ENCODE measurements at regions not wholly inside any gene's neighbourhood (a gene's known extent, or its start where the extent isn't known, plus 50 kb on each side); places are given as distances from the start of the nearest gene placed in this dataset.
"Not testable (repeated sequence)": the region's sequence is repeated elsewhere in the genome, so short reads cannot be mapped to it uniquely, and the experiment has no call there.

DNA sequence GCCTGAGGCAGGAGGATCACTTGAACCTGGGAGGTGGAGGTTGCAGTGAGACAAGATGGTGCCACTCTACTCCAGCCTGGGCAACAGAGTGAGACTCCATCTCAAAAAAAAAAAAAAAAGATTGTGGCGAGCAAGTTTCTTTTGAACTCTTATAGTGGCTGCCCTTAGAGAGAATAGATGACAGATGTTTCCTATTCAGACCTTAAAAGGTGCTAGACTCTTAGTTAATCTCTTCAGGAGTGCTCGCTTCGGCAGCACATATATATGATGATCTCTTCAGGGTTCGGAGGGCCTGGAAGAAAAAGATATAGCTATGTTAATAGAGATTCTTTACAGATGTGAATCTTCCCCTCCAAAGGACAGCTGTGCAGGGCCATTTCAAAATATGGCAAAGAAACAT, 73.1 kb upstream of the AMN1 start:
- Histone ChIP-seq H3K36me3 (ENCODE audit: control insufficient read depth in 2 of 2, extremely low read depth in 1 of 2, insufficient read depth in 1 of 2, low read length in 1 of 2) (no peaks in the 10 kb centered on the region), H3K4me3 (ENCODE audit: control insufficient read depth in 1 of 2, extremely low read depth in 1 of 2, low read length in 1 of 2) (no peak overlapping the region), H3K9me3 (no peaks in the 10 kb centered on the region), H3K4me1 (ENCODE audit: control insufficient read depth in 1 of 2, extremely low read depth in 1 of 2, insufficient read depth in 2 of 2, low read length in 2 of 2) (peaks cover 14 to 28% of the 10 kb centered on the region in 2 experiments), H3K27me3 (replicated peaks in 1 of 2; ENCODE audit: control insufficient read depth in 2 of 2, extremely low read depth in 1 of 2, insufficient read depth in 2 of 2, low read length in 1 of 2) (no peaks in the 10 kb centered on the region), H3K27ac (ENCODE audit: low read length) (no peak overlapping the region)
- no CpG with 5 or more reads among the region's 4 CpGs for WGBS (ENCODE audit: insufficient coverage)
- POLR2A ChIA-PET: interaction anchor here (0.7 to 1.2 kb wide), 2 partner anchors 9 to 11 kb away, joined by 3 to 6 read pairs; no protein-coding TSS in a partner anchor
- no peak for DNase-seq
- no peak for ATAC-seq (replicated peaks in 1 of 4)
- no peaks in the 10 kb centered on the region for H3K36me3 Mint-ChIP-seq
- no peaks in the 10 kb centered on the region for H3K27me3 Mint-ChIP-seq
- H3K4me1 Mint-ChIP-seq: peaks cover 43 to 60% (median 54%) of the 10 kb centered on the region in 3 donors
- no peaks in the 10 kb centered on the region for H3K9me3 Mint-ChIP-seq
- H3K27ac Mint-ChIP-seq: peak overlapping the region; percentile 85 to 87
- H3K4me3 Mint-ChIP-seq: peak overlapping the region in 2 of 3 donors; percentile 35 to 52
- CTCF ChIA-PET: no interaction called here

DNA sequence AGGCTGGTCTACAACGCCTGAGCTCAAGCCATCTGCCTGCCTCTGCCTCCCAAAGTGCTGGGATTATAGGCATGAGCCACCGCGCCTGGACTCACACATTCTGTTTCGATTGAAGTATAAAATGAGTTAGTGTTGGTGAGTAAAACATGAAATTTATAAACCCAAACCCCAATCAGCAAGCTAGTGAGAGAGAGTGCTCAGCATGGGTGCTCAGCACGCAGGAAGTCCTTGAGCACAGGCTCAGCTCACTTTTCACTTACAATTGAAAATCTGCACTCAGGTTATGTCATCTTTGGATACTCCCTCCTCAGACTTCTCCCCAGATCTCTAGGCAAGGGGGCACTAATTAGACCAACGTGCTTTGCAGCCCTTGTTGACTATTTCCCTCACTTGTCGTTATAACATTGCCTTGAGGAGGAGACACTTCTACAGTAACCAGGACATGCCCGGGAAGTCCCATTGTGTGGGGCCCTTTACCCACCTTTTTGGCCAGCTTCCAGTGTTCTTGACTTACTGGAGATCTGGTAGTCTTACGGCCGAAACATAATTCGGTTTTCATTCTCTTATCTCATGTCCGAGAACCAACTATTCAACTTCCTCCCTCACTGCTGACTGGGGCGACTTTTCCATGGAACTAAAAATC, 68.5 kb upstream of the AMN1 start:
- WGBS (ENCODE audit: insufficient coverage): 49% methylated on average over 4 of the region's 13 CpGs
- Histone ChIP-seq H3K4me1 (ENCODE audit: control insufficient read depth in 1 of 2, extremely low read depth in 1 of 2, insufficient read depth in 2 of 2, low read length in 2 of 2) (peaks cover 10 to 16% of the 10 kb centered on the region in 2 experiments), H3K9me3 (no peaks in the 10 kb centered on the region), H3K27ac (ENCODE audit: low read length) (peak overlapping the region; percentile 30), H3K4me3 (ENCODE audit: control insufficient read depth in 1 of 2, extremely low read depth in 1 of 2, low read length in 1 of 2) (no peak overlapping the region), H3K27me3 (replicated peaks in 1 of 2; ENCODE audit: control insufficient read depth in 2 of 2, extremely low read depth in 1 of 2, insufficient read depth in 2 of 2, low read length in 1 of 2) (no peaks in the 10 kb centered on the region), H3K36me3 (ENCODE audit: control insufficient read depth in 2 of 2, extremely low read depth in 1 of 2, insufficient read depth in 1 of 2, low read length in 1 of 2) (no peaks in the 10 kb centered on the region)
- Mint-ChIP-seq H3K27ac (peak overlapping the region; percentile 87), H3K9me3 (no peaks in the 10 kb centered on the region), H3K4me1 (peaks cover 35 to 40% (median 36%) of the 10 kb centered on the region in 3 donors), H3K4me3 (peak overlapping the region; percentile 22 to 63 (median 31)), H3K36me3 (no peaks in the 10 kb centered on the region), H3K27me3 (no peaks in the 10 kb centered on the region)
- POLR2A ChIA-PET: no interaction called here
- CTCF ChIA-PET: interaction anchor here in 1 of 2 donors (0.6 kb wide), 1 partner anchor 19 kb away, joined by 3 read pairs; no protein-coding TSS in a partner anchor
- peak; percentile 48 to 82 (median 79) for ATAC-seq (replicated peaks in 1 of 4)
- DNase-seq: peak in 13 of 35 experiments; percentile 3 to 61 (median 12)

DNA sequence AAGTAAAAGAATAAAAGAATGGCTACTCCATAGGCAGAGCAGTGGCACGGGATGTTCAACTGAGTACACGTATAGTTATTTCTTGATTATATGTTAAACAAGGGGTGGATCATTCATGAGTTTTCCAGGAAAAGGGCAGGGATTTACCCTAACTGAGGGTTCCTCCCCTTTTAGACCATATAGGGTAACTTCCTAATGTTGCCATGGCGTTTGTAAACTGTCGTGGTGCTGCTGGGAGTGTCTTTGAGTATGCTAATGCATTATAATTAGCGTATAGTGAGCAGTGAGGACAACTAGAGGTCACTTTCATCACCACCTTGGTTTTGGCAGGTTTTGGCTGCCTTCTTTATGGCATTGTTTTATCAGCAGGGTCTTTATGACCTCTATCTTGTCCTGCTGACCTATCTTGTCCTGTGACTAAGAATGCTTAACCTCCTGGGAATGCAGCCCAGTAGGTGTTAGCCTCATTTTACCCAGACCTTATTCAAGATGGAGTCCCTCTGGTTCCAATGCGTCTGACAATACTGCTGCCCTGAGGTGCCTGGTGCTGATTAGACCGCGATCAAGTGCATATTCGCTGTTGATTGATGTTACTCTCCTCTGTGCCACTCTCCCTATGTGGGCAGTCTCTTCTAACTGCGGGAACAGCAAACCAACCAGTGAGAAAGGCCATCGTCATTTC, 67.6 kb upstream of the AMN1 start:
- Histone ChIP-seq H3K27me3 (replicated peaks in 1 of 2; ENCODE audit: control insufficient read depth in 2 of 2, extremely low read depth in 1 of 2, insufficient read depth in 2 of 2, low read length in 1 of 2) (no peaks in the 10 kb centered on the region), H3K4me3 (ENCODE audit: control insufficient read depth in 1 of 2, extremely low read depth in 1 of 2, low read length in 1 of 2) (no peak overlapping the region), H3K27ac (ENCODE audit: low read length) (no peak overlapping the region), H3K36me3 (ENCODE audit: control insufficient read depth in 2 of 2, extremely low read depth in 1 of 2, insufficient read depth in 1 of 2, low read length in 1 of 2) (no peaks in the 10 kb centered on the region), H3K9me3 (no peaks in the 10 kb centered on the region), H3K4me1 (ENCODE audit: control insufficient read depth in 1 of 2, extremely low read depth in 1 of 2, insufficient read depth in 2 of 2, low read length in 2 of 2) (peaks cover 10 to 23% of the 10 kb centered on the region in 2 experiments)
- Mint-ChIP-seq H3K4me1 (peaks cover 34 to 42% (median 37%) of the 10 kb centered on the region in 3 donors), H3K9me3 (no peaks in the 10 kb centered on the region), H3K27me3 (no peaks in the 10 kb centered on the region), H3K27ac (peak overlapping the region; percentile 61 to 75), H3K36me3 (no peaks in the 10 kb centered on the region), H3K4me3 (peak overlapping the region in 1 of 3 donors; percentile 63)
- DNase-seq: no peak
- ChIA-PET CTCF (no interaction called here), POLR2A (no interaction called here)
- ATAC-seq (replicated peaks in 1 of 4): no peak
- 100% methylated on average over 3 of the region's 11 CpGs for WGBS (ENCODE audit: insufficient coverage)

DNA sequence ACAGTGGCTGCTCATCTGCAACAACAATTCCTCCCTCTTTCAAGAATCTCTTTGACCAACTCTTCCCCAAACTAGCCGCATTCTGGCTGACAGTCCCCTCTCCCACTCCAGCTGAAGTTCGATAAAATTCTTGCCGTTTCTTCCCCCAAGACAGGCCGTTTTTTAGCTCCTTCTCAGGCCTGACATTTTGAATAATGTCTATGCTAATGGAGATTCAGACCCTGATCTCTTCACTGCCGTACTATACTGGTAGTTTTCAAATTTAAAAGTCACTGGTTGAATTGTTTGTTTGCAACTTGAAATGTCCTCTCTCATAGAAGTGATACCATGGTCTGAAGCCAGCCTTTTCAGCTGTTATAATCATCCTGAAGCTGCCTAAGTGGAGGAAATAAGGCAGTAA, 65.9 kb upstream of the AMN1 start:
- Histone ChIP-seq H3K9me3 (no peaks in the 10 kb centered on the region), H3K36me3 (ENCODE audit: control insufficient read depth in 2 of 2, extremely low read depth in 1 of 2, insufficient read depth in 1 of 2, low read length in 1 of 2) (no peaks in the 10 kb centered on the region), H3K27me3 (replicated peaks in 1 of 2; ENCODE audit: control insufficient read depth in 2 of 2, extremely low read depth in 1 of 2, insufficient read depth in 2 of 2, low read length in 1 of 2) (no peaks in the 10 kb centered on the region), H3K27ac (ENCODE audit: low read length) (no peak overlapping the region), H3K4me3 (ENCODE audit: control insufficient read depth in 1 of 2, extremely low read depth in 1 of 2, low read length in 1 of 2) (no peak overlapping the region), H3K4me1 (ENCODE audit: control insufficient read depth in 1 of 2, extremely low read depth in 1 of 2, insufficient read depth in 2 of 2, low read length in 2 of 2) (peaks cover 23 to 26% of the 10 kb centered on the region in 2 experiments)
- ATAC-seq (replicated peaks in 1 of 4) (no peak), DNase-seq (no peak)
- H3K4me1 Mint-ChIP-seq: peaks cover 43 to 52% (median 47%) of the 10 kb centered on the region in 3 donors
- H3K36me3 Mint-ChIP-seq: no peaks in the 10 kb centered on the region
- H3K9me3 Mint-ChIP-seq: no peaks in the 10 kb centered on the region
- peak overlapping the region; percentile 16 to 35 for H3K27ac Mint-ChIP-seq
- H3K27me3 Mint-ChIP-seq: no peaks in the 10 kb centered on the region
- 100% methylated on average over 2 of the region's 5 CpGs for WGBS (ENCODE audit: insufficient coverage)
- POLR2A ChIA-PET: no interaction called here
- no peak overlapping the region for H3K4me3 Mint-ChIP-seq
- CTCF ChIA-PET: no interaction called here

DNA sequence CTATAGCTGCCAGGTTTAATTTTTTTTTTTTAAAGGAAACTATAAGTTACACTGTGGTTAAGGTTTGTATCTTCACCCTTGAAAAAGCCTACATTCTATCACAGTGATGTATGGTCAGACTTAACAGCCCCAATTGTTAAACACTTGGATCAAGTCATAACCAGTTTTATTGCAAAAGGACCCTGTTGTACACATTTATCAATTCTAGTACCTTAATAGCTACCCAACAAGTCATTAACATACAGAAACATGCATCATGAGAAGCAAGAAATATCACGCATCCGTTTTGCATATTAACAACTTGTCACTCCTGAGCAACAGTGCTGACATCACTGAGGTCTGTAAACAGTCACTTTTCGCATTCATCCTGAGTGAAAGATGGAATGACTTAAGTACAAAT, 62.4 kb upstream of the AMN1 start:
- CTCF ChIA-PET: interaction anchor here in 1 of 2 donors (0.6 kb wide), 1 partner anchor 83 kb away, joined by 3 read pairs; no protein-coding TSS in a partner anchor
- H3K27ac ChIP-seq (ENCODE audit: low read length): not testable (repeated sequence)

DNA sequence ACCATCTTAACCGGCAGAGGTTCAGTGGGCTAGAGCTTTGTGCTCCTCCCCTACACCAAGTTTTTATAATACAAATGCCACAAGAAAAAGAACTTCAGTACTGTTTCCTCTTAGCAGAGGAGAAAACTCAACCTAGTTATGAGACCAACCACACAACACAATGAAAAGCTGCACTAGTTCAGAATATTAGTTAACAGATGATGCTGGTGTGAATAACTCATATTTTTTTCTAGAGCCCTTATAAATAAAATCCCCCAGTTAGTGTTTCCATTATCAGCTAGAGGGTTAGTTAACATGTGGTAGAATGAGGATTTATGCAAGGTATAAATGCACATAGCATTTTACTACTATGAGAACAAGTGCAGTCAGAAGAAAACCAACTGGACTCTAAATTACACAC, 61.9 kb upstream of the AMN1 start:
- Mint-ChIP-seq H3K9me3 (no peaks in the 10 kb centered on the region), H3K36me3 (no peaks in the 10 kb centered on the region), H3K4me3 (peak overlapping the region in 1 of 3 donors; percentile 21), H3K4me1 (peaks cover 39 to 41% (median 40%) of the 10 kb centered on the region in 3 donors), H3K27me3 (no peaks in the 10 kb centered on the region), H3K27ac (peak overlapping the region; percentile 68 to 73)
- WGBS (ENCODE audit: insufficient coverage): no CpG with 5 or more reads among the region's 1 CpG
- ATAC-seq (replicated peaks in 1 of 4) (peak in 3 of 4 experiments; percentile 36 to 46 (median 45)), DNase-seq (no peak)
- H3K9me3 ChIP-seq: no peaks in the 10 kb centered on the region
- H3K4me3 ChIP-seq (ENCODE audit: control insufficient read depth in 1 of 2, extremely low read depth in 1 of 2, low read length in 1 of 2): no peak overlapping the region
- no peak overlapping the region for H3K27ac ChIP-seq (ENCODE audit: low read length)
- no peaks in the 10 kb centered on the region for H3K27me3 ChIP-seq (replicated peaks in 1 of 2; ENCODE audit: control insufficient read depth in 2 of 2, extremely low read depth in 1 of 2, insufficient read depth in 2 of 2, low read length in 1 of 2)
- no peaks in the 10 kb centered on the region for H3K36me3 ChIP-seq (ENCODE audit: control insufficient read depth in 2 of 2, extremely low read depth in 1 of 2, insufficient read depth in 1 of 2, low read length in 1 of 2)
- H3K4me1 ChIP-seq (ENCODE audit: control insufficient read depth in 1 of 2, extremely low read depth in 1 of 2, insufficient read depth in 2 of 2, low read length in 2 of 2): peaks cover 14 to 15% of the 10 kb centered on the region in 2 experiments
- ChIA-PET CTCF (interaction anchor here in 1 of 2 donors (0.5 kb wide), 1 partner anchor 107 kb away, joined by 6 read pairs; no protein-coding TSS in a partner anchor), POLR2A (interaction anchor here in 1 of 2 donors (0.6 kb wide), 3 partner anchors 57 to 169 kb away, joined by 3 read pairs; no protein-coding TSS in a partner anchor)

More for the DNA sequence above, 62.4 kb upstream of the AMN1 start:
- H3K4me1 ChIP-seq (ENCODE audit: control insufficient read depth in 1 of 2, extremely low read depth in 1 of 2, insufficient read depth in 2 of 2, low read length in 2 of 2): peaks cover 13 to 16% of the 10 kb centered on the region in 2 experiments
- POLR2A ChIA-PET: interaction anchor here in 1 of 2 donors (0.6 kb wide), 2 partner anchors 56 to 638 kb away, joined by 3 to 5 read pairs; no protein-coding TSS in a partner anchor
- not testable (repeated sequence) for ATAC-seq (replicated peaks in 1 of 4); H3K4me3 Mint-ChIP-seq; H3K9me3 Mint-ChIP-seq; H3K27me3 Mint-ChIP-seq; H3K36me3 Mint-ChIP-seq; H3K4me3 ChIP-seq (ENCODE audit: control insufficient read depth in 1 of 2, extremely low read depth in 1 of 2, low read length in 1 of 2); H3K27me3 ChIP-seq (replicated peaks in 1 of 2; ENCODE audit: control insufficient read depth in 2 of 2, extremely low read depth in 1 of 2, insufficient read depth in 2 of 2, low read length in 1 of 2); H3K36me3 ChIP-seq (ENCODE audit: control insufficient read depth in 2 of 2, extremely low read depth in 1 of 2, insufficient read depth in 1 of 2, low read length in 1 of 2); H3K9me3 ChIP-seq
- Mint-ChIP-seq H3K27ac (peak overlapping the region; percentile 5 to 68), H3K4me1 (peaks cover 35 to 40% (median 37%) of the 10 kb centered on the region in 3 donors)
- 79% methylated on average over 2 of the region's 3 CpGs for WGBS (ENCODE audit: insufficient coverage)
- DNase-seq: peak in 1 of 35 experiments; percentile 20

Data from T-cell (primary cell).